GM18858 (cell line): ENCODE measurements at regions not wholly inside any gene's neighbourhood (a gene's known extent, or its start where the extent isn't known, plus 50 kb on each side); places are given as distances from the start of the nearest gene placed in this dataset.
"Not testable (repeated sequence)": the region's sequence is repeated elsewhere in the genome, so short reads cannot be mapped to it uniquely, and the experiment has no call there.

ENCODE experiments used
- ATAC-seq: cut with Tn5 transposase; IDR thresholded peaks from one replicate; pipeline ENCODE4 v1.9.1; 2021; ENCODE audit not compliant: unreplicated experiment

- no peak for ATAC-seq
Observed at GRCh38 chr6:26232306-26232939, 132.6 kb upstream of the BTN3A2 start.

GRCh38 chr6:26232940-26233648, 131.9 kb upstream of the BTN3A2 start:
- peak; percentile 4 for ATAC-seq

DNA sequence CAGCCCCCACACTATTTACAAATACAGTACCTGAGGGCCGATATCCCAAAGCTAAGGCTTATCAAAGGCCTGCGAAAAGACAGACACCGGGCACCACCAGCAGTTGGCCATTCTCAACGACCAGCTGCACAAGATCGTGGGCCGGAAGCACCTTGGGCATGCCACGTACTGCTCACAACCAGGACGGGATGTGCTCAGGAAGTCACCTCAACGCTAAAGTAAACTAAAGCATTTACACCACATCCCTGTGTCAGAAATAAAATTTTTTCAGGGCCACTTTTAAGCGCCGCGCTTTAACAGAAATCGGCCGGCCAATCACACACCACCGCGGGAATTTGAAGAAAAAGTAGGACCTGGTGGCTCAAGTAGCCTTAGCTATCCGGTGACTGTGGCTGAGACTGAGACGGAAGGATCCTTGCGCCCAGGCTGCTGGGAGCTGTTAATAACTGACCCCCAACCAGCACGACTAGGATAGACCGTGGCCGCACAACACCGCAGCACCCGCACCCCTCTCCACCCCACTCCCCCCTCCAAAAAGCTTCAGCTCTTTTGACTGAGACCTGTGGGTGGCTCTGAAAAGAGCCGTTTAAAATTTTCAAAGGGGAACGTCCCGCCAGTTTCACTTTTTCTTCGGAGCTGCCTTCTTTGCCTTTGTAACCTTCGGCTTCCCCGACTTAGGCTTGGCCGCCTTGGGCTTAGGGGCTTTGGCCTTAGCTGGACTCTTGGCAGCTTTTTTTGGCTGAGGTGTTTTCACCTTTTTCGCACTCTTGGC, 131.2 kb upstream of the BTN3A2 start:
- ATAC-seq: peak; percentile 27

- peak; percentile 32 for ATAC-seq
Observed at GRCh38 chr6:26234421-26235301, 130.3 kb upstream of the BTN3A2 start.

- no peak for ATAC-seq
Observed at GRCh38 chr6:26235302-26235670, 129.7 kb upstream of the BTN3A2 start.

GRCh38 chr6:26239415-26239814, 125.6 kb upstream of the BTN3A2 start:
- ATAC-seq: not testable (repeated sequence)

DNA sequence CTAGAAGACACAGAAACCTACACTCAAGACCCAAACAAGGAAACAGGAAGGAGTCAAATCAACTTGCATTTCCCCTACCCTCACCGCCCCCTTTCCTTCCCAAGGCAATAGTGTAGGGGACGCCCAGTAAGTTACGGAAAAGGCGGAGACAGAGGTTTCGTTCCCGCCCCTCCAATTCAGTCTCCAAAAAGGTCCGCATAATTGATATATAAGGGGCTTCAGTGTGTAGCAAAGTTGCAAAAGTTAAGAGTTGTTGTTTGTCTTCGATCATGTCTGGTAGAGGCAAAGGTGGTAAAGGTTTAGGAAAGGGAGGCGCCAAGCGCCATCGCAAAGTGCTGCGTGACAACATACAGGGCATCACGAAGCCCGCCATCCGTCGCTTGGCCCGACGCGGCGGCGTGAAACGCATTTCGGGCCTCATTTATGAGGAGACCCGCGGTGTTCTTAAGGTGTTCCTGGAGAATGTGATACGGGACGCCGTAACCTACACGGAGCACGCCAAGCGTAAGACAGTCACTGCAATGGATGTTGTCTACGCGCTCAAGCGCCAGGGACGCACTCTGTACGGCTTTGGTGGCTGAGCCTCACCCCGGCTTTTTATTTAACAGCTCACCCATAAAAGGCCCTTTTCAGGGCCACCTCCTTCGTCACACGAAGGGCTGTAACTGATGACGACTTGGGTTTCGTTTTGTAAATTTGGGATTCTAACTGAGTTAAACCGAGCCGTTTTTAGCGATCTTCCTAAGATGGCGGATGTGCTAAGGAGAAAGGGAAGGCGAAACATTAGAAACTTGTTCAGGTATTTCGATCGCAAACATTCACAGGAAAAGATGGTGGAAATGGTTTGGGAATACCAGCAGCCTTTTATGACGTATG, 124.6 kb upstream of the BTN3A2 start:
- peak; percentile 52 for ATAC-seq

DNA sequence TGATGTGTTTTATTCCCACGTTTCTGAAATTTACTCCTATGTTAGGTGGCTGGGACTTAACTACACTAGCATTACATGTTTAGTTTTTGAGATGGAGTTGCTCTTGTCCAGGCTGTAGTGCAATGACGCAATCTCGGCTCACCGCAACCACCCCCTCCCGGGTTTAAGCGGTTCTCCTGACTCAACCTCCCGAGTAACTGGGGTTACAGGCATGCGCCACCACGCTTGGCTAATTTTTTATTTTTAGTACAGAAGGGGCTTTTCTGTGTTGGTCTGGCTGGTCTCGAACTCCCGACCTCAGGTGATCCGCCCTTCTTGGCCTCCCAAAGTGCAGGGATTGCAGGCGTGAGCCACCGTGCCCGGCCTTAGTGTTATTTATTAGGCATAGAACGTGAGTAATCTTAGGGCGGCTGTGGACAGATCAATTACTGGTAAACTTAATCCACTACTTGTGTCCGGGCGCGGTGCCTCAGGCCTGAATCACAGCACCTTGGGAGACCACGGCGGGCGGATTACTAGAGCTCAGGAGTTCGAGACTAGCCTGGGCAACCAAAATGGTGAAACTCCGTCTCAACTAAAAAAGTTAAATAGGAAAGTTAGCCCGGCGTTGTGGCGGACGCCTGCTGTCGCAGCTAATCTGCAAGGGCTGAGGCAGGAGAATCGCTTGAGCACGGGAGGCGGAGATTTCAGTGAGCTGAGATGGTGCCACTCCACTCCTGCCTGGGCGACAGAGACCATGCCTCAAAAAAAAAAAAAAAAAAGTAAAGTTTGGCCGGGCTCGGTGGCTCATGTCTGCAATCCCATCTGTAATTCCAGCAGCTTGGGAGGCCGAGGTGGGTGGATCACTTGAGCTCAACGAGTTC, 123.7 kb upstream of the BTN3A2 start:
- peak; percentile 7 for ATAC-seq

- no peak for ATAC-seq
Observed at GRCh38 chr6:26243132-26243531, 121.9 kb upstream of the BTN3A2 start.

GRCh38 chr6:26243752-26244151, 121.2 kb upstream of the BTN3A2 start:
- ATAC-seq: no peak

DNA sequence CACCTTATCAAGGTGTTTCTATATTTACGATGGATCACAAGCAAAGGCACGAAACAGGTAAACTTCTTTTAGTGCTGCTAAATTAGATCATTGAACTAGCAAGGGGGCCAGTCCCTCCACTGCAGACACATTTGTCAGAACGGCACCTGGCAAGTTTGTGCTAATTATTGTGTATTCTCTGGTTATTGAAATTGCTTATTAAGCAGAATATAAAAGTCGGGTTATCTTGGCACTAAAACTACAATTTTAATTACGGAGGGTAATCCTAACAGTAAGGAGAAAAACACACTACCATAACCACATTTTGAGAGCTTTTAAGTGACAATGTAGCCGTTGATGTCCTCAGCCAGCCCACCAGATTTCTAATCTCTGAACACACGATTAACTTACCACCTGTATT, 118.9 kb upstream of the BTN3A2 start:
- ATAC-seq: no peak

DNA sequence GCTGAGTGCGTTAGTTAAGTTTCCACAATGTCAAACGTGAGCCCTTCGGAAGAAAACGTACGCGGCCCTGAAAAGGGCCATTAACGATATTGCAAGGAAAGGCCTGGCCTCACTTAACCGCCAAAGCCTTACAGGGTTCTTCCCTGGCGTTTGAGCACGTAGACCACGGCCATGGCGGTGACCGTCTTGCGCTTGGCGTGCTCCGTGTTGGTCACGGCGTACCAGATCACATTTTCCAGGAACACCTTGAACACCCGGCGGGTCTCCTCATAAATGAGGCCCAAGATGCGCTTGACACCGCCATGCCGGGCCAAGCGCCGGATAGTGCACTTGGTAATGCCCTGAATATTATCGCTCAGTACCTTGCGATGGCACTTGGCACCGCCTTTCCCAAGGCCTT, 118.4 kb upstream of the BTN3A2 start:
- no peak for ATAC-seq

GRCh38 chr6:26249707-26249956, 115.4 kb upstream of the BTN3A2 start:
- no peak for ATAC-seq

GRCh38 chr6:26249957-26250697, 114.9 kb upstream of the BTN3A2 start:
- no peak for ATAC-seq

DNA sequence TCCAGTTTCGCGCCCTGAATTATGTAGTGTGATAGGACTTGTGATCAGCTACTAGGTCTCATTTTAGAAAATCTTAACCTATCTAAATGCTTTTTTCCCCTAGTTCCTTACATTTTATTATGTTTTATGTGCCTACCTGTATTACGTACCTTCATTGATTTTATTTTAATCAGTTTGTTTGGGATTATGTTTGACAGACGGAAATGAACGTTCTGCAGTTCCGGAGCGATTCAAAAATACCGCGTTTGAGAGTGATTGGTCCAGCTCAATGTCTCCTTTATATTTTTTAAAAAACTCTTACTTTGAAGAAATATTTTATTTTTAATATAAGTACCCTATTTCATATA, 114.3 kb upstream of the BTN3A2 start:
- ATAC-seq: no peak

DNA sequence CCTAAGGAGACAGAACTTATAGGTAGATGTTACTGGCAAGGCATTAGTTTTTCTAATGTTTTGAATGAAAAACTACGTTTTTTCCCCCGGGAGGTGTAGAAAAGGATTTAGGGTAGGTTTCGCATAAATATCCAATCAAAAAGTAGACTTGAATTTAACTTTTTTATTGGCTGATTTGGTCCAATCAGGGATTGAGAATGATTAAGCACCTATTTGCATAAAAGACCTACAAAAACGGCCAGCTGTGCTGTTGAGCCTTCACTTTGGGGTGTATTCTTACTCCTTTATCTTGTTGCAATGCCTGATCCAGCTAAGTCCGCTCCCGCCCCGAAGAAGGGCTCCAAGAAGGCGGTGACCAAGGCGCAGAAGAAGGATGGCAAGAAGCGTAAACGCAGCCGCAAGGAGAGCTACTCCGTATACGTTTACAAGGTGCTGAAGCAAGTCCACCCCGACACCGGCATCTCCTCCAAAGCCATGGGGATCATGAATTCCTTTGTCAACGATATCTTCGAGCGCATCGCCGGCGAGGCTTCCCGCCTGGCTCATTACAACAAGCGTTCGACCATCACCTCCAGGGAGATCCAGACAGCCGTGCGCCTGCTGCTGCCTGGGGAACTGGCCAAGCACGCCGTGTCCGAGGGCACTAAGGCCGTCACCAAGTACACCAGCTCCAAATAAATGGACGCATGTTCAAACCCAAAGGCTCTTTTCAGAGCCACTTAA, 113.5 kb upstream of the BTN3A2 start:
- peak; percentile 41 for ATAC-seq

DNA sequence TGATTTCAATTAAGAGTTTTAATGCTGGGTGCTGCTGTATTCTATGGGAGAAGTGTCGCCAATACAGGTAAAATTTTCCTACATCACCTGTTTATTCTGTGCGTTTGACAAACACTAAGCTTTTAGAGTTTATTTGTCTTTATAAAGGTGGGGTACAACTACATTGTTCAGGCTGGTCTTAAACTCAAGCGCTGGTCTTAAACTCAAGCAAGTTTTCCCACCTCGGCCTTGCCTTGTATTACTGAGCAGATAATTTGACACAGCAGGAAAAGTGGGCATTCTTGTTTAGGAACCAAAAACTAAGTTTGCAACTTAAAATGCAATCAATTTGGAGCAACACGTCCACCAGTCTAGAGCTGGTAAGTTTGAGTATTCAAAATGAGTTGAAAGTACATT, 112.9 kb upstream of the BTN3A2 start:
- ATAC-seq: no peak

DNA sequence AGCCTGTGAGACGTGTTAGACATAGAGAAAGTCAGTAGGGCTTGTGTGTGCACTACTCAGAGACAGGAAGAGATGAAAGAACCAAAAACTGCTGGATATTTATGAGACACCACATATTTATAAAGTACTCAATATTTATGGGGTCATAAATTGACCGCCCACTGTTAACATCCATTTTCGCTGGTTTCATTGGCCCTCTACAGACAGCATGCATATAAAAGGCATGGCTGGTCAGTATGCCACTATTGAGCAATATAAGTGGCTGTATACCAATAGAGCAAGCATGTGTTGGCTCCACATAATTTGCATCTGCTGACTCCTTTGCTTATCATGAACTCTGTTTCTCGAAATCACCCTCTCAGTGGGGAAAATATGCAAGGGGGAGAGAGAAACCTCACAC, 110.3 kb upstream of the BTN3A2 start:
- no peak for ATAC-seq
